GM18505 (cell line): ENCODE measurements at regions not wholly inside any gene's neighbourhood (a gene's known extent, or its start where the extent isn't known, plus 50 kb on each side); places are given as distances from the start of the nearest gene placed in this dataset.

Experiments
- ATAC-seq: cut with Tn5 transposase; IDR thresholded peaks from one replicate; pipeline ENCODE4 v1.9.1; 2021; ENCODE audit not compliant: unreplicated experiment
- POLR2A ChIP-seq: IDR thresholded peaks from 4 replicates; pipeline ENCODE4 v1.6.1; 2011; ENCODE audit warnings: borderline replicate concordance; ENCODE audit not compliant: insufficient read depth, insufficient read length; ENCODE audit errors: extremely low read depth

DNA sequence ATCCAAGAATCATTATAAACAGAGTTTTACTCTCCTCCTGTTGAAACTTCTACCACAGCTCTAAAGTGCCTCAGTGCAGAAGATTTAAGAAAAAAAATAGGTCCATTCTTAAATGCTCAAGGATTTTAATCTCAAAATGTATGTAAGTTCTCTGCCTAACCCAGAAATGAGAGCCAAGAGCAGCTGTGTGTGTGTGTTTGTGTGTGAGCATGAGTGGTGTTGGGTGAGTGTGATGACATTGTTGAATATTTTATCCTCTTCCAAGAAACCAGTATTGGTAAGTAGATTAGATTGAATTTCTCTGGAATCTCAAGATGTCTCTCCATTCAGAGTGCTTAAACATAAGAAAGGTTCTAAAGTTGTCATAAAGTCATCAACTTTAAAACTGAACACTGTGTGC, 363.6 kb upstream of the NFE2L3 start:
- no peak for TF ChIP-seq POLR2A
- ATAC-seq, result no peak

- TF ChIP-seq POLR2A, result no peak
- no peak for ATAC-seq
Measured at GRCh38 chr7:25788961-25789620, 362.9 kb upstream of the NFE2L3 start.

- ATAC-seq, result no peak
- TF ChIP-seq POLR2A, result no peak
Measured at GRCh38 chr7:25789701-25790640, 362.0 kb upstream of the NFE2L3 start.

DNA sequence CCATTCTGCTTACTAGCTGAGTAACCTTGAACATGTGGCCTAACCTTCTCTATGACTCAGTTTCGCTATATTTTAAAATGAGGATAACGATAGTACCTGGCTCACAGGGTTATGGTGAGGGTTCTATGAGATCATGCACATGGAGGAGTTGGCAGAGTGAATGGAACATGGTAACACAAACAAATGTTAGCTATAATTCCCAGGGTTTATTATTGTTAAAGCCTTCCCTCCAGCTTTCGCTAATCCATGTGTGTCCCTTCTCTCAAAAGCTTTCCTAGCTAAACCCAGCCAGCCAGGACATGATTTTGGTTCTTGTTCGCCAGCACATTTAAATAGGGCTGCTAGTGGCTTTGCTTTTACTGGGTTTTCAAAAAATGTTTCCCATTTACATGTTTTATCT, 361.0 kb upstream of the NFE2L3 start:
- ATAC-seq, result no peak
- TF ChIP-seq POLR2A, result no peak

- TF ChIP-seq POLR2A, result no peak
- ATAC-seq, result no peak
Measured at GRCh38 chr7:25792586-25792985, 359.4 kb upstream of the NFE2L3 start.

DNA sequence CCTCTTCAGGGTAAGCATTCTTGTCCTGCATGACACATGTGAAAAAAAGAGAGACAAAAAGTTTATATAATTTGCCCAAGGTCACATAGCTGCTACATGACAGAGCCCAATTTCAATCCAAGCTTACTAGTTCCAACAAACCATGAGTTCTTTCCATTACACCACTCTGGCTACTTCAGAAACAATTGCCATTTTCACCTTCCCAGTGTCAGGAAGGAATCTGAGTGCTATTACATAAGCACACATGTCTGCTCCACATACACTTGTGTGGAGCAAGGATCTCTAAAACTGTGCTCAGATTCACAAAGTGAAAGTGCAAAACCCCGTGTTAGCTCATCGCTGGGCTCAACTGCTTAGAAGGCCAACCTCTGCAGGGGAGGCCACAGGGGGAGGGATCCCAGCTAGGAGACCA, 356.2 kb upstream of the NFE2L3 start:
- no peak for ATAC-seq
- TF ChIP-seq POLR2A, result no peak

DNA sequence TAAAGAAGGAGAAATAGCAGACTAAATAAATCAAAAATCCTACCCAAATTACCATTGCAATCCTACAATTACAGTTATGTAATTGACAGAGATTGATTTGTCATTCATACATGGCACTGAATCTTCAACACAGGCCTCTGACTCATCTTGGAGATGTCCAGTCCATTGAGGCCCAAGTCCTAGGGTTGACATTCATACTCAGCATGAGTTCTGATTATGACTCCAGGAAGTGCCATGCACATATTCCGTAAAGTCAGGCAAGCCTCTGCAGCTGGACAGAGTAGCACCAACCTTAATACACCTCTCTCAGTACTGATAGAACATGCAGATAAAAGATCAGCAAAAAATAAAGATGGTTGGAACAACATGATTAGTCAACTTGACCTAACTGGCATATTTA, 353.7 kb upstream of the NFE2L3 start:
- TF ChIP-seq POLR2A, result no peak

GRCh38 chr7:25801214-25801613, 350.8 kb upstream of the NFE2L3 start:
- ATAC-seq, result no peak
- no peak for TF ChIP-seq POLR2A

More for the DNA sequence above, 353.7 kb upstream of the NFE2L3 start:
- no peak for ATAC-seq

GRCh38 chr7:25802057-25802456, 349.9 kb upstream of the NFE2L3 start:
- no peak for TF ChIP-seq POLR2A
- no peak for ATAC-seq

DNA sequence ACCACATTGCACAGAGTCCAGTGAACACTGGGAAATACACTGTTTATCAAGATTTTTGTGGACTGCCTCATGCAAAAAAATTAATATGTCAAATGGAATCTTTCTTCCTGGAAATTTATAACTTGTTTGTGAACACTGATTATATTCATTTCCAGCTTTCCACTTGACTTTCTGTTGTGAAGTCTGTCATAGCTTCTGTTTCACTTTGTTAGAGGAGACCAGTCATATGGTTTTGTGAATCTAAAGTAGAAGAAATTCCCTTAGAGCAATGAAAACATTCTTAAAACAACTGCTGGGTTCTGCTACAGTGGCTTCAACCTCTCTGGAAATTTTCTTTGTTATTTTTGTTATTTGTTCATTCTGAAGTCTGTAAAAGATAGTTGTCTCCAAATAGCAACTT, 349.5 kb upstream of the NFE2L3 start:
- no peak for ATAC-seq
- no peak for TF ChIP-seq POLR2A

GRCh38 chr7:25803117-25803887, 348.7 kb upstream of the NFE2L3 start:
- no peak for TF ChIP-seq POLR2A
- ATAC-seq, result no peak

- TF ChIP-seq POLR2A, result no peak
- no peak for ATAC-seq
Measured at GRCh38 chr7:25804154-25804553, 347.8 kb upstream of the NFE2L3 start.

- no peak for TF ChIP-seq POLR2A
- no peak for ATAC-seq
Measured at GRCh38 chr7:25805027-25805687, 346.8 kb upstream of the NFE2L3 start.
